Posterior vena cava (tissue), 2 donors: ENCODE measurements at regions not wholly inside any gene's neighbourhood (a gene's known extent, or its start where the extent isn't known, plus 50 kb on each side); places are given as distances from the start of the nearest gene placed in this dataset.
"Not testable (repeated sequence)": the region's sequence is repeated elsewhere in the genome, so short reads cannot be mapped to it uniquely, and the experiment has no call there.

Experiments used
- DNase-seq: peaks from one replicate; pipeline ENCODE4 v3.0.0-alpha.2; 2020; ENCODE audit warnings: low spot score
- intact Hi-C, 2 donors: fragments of 100-400 bp; cut with DNase I; formaldehyde crosslinking; loops; one replicate each; pipeline versions ENCODE4 v1.14.1 to v1.14.2; 2022 to 2023
- donor health status: DM: yes; HTN: yes; CAD: no.
- donor health status: DM: yes; HTN: yes; CAD: no.

GRCh38 chr5:42309865-42310264 lies 113.4 kb upstream of the GHR start:
- intact Hi-C loops, result no loop called here
- no peak for DNase-seq

GRCh38 chr5:42315214-42315613 lies 108.0 kb upstream of the GHR start:
- intact Hi-C loops, result no loop called here
- DNase-seq, result no peak

GRCh38 chr5:42317575-42317974 lies 105.7 kb upstream of the GHR start:
- intact Hi-C loops, result no loop called here
- DNase-seq, result no peak

GRCh38 chr5:42319546-42319945 lies 103.7 kb upstream of the GHR start:
- intact Hi-C loops, DNase-seq: not testable (repeated sequence)

- intact Hi-C loops, result no loop called here
- DNase-seq, result no peak
Measured at GRCh38 chr5:42321785-42322184, 101.5 kb upstream of the GHR start.

- DNase-seq, result no peak
- intact Hi-C loops, result no loop called here
Measured at GRCh38 chr5:42337143-42337542, 86.1 kb upstream of the GHR start.

GRCh38 chr5:42337607-42338006 lies 85.6 kb upstream of the GHR start:
- intact Hi-C loops, result no loop called here
- no peak for DNase-seq

GRCh38 chr5:42338136-42338535 lies 85.1 kb upstream of the GHR start:
- DNase-seq, result no peak
- intact Hi-C loops, result no loop called here

GRCh38 chr5:42349163-42349562 lies 74.1 kb upstream of the GHR start:
- no peak for DNase-seq
- intact Hi-C loops, result no loop called here

- intact Hi-C loops, result no loop called here
Measured at GRCh38 chr5:42351956-42352355, 71.3 kb upstream of the GHR start.

GRCh38 chr5:42360056-42360455 lies 63.2 kb upstream of the GHR start:
- intact Hi-C loops, result no loop called here
- DNase-seq, result no peak

More at GRCh38 chr5:42351956-42352355, 71.3 kb upstream of the GHR start:
- no peak for DNase-seq

GRCh38 chr5:42360616-42361314 lies 62.5 kb upstream of the GHR start:
- intact Hi-C loops, result no loop called here

GRCh38 chr5:42361315-42361688 lies 61.9 kb upstream of the GHR start:
- no peak for DNase-seq
- intact Hi-C loops, result no loop called here

More at GRCh38 chr5:42360616-42361314, 62.5 kb upstream of the GHR start:
- DNase-seq, result no peak

GRCh38 chr5:42366051-42366450 lies 57.2 kb upstream of the GHR start:
- no peak for DNase-seq
- intact Hi-C loops, result no loop called here
